Adrenal gland (tissue), 9 donors: ENCODE measurements at regions not wholly inside any gene's neighbourhood (a gene's known extent, or its start where the extent isn't known, plus 50 kb on each side); places are given as distances from the start of the nearest gene placed in this dataset.

ENCODE experiments used
- DNase-seq, 7 donors: peaks; one replicate each; pipeline ENCODE4 v3.0.0-alpha.2; 2019 to 2020
- H3K27ac ChIP-seq, 5 donors: fragments of 200-600 bp; sonication (generic) in 4 of 5; 1 replicate in 3 of 5; 2 replicates in 2 of 5; pipeline versions ENCODE4 v1.5.1 to v1.8.0; 2016 to 2020; ENCODE audit warnings: mild to moderate bottlenecking in 1 of 5
- H3K27me3 ChIP-seq: fragments of 200-600 bp; 2 replicates; pipeline ENCODE4 v1.8.0; 2021
- H3K36me3 ChIP-seq, 2 donors: fragments of 200-600 bp; replicated peaks in 1 of 2; 1 replicate in 1 of 2; 2 replicates in 1 of 2; pipeline versions ENCODE4 v1.5.1 to v1.8.0; 2018 to 2022
- H3K4me1 ChIP-seq, 2 donors: fragments of 200-600 bp; replicated peaks in 1 of 2; 1 replicate in 1 of 2; 2 replicates in 1 of 2; pipeline versions ENCODE4 v1.5.1 to v1.8.0; 2018 to 2021
- H3K4me3 ChIP-seq, 4 donors: fragments of 200-600 bp; sonication (generic) in 3 of 4; one replicate each; pipeline ENCODE4 v1.5.1; 2016 to 2018
- H3K9me3 ChIP-seq, 3 donors: fragments of 200-600 bp; sonication (generic) in 1 of 3; replicated peaks in 1 of 3; 1 replicate in 2 of 3; 2 replicates in 1 of 3; pipeline versions ENCODE4 v1.5.1 to v1.8.0; 2016 to 2021
- CTCF ChIP-seq, 6 experiments: fragments of 450-650 bp in 4 of 6; fragments of 200-600 bp in 2 of 6; sonication (generic) in 1 of 6; IDR thresholded peaks; 1 replicate in 5 of 6; 2 replicates in 1 of 6; pipeline versions ENCODE4 v1.5.1 to v1.8.0; 2016 to 2021; ENCODE audit warnings: antibody characterized with exemption in 6 of 6, mild to moderate bottlenecking in 2 of 6, moderate library complexity in 1 of 6
- POLR2A ChIP-seq, 2 donors: fragments of 450-650 bp; IDR thresholded peaks; one replicate each; pipeline ENCODE4 v1.6.1; 2017; ENCODE audit warnings: antibody characterized with exemption in 2 of 2, mild to moderate bottlenecking in 2 of 2, moderate library complexity in 1 of 2
- WGBS, 4 donors: extraction: QIAGEN DNeasy Blood & Tissue Kit in 2 of 4; methylation state at CpG; one replicate each; pipeline versions ENCODE4 v1.1.5 to v1.1.7; 2013 to 2017; 5-methylcytosine and 5-hydroxymethylcytosine counted together
- intact Hi-C, 2 donors: fragments of 100-400 bp; cut with DNase I; formaldehyde crosslinking; loops; one replicate each; pipeline versions ENCODE4 v1.14.1 to v1.15.0; 2022 to 2023
- donor health status: healthy with polysubstance abuse.
- donor health status: Bipolar disorder and iron deficiency.
- donor health status: DM: yes; HTN: yes; CAD: no.
- donor health status: DM: no; HTN: no; CAD: no.
- donor health status: DM: no; HTN: no; CAD: no.

GRCh38 chr1:193318347-193318746, 131.9 kb upstream of the B3GALT2 start:
- TF ChIP-seq CTCF (IDR thresholded peaks at IDR 0.05), result no peak
- no peak for TF ChIP-seq POLR2A (IDR thresholded peaks at IDR 0.05)
- Histone ChIP-seq H3K27me3 (no peaks in the 10 kb centered on the region), H3K4me3 (no peak overlapping the region), H3K9me3 (no peaks in the 10 kb centered on the region), H3K36me3 (no peaks in the 10 kb centered on the region), H3K4me1 (no peaks in the 10 kb centered on the region), H3K27ac (no peak overlapping the region)
- DNase-seq, result no peak
- intact Hi-C loops, result no loop called here

GRCh38 chr1:193313354-193314140, 127.1 kb upstream of the B3GALT2 start:
- Histone ChIP-seq H3K27me3 (no peaks in the 10 kb centered on the region), H3K4me1 (no peaks in the 10 kb centered on the region)
- WGBS, 4 donors, result 78 to 81% (median 80%) methylated on average over 15 of the region's 15 CpGs

GRCh38 chr1:193312432-193312831, 126.0 kb upstream of the B3GALT2 start:
- DNase-seq, result no peak
- WGBS, 4 donors, result 82 to 89% (median 84%) methylated on average over 4 of the region's 4 CpGs
- Histone ChIP-seq H3K4me3 (no peak overlapping the region), H3K36me3 (no peaks in the 10 kb centered on the region), H3K4me1 (no peaks in the 10 kb centered on the region), H3K9me3 (no peaks in the 10 kb centered on the region), H3K27ac (no peak overlapping the region), H3K27me3 (no peaks in the 10 kb centered on the region)
- intact Hi-C loops, result no loop called here
- TF ChIP-seq CTCF (IDR thresholded peaks at IDR 0.05) (no peak), POLR2A (IDR thresholded peaks at IDR 0.05) (no peak)

More at GRCh38 chr1:193313354-193314140, 127.1 kb upstream of the B3GALT2 start:
- H3K4me3 ChIP-seq, result no peak overlapping the region
- intact Hi-C loops, result no loop called here
- no peak for DNase-seq
- no peak overlapping the region for H3K27ac ChIP-seq
- no peaks in the 10 kb centered on the region for H3K36me3 ChIP-seq
- H3K9me3 ChIP-seq, result no peaks in the 10 kb centered on the region
- TF ChIP-seq CTCF (IDR thresholded peaks at IDR 0.05) (no peak), POLR2A (IDR thresholded peaks at IDR 0.05) (no peak)

- intact Hi-C loops, result no loop called here
- no peaks in the 10 kb centered on the region for H3K27me3 ChIP-seq
- H3K36me3 ChIP-seq, result no peaks in the 10 kb centered on the region
- DNase-seq, result no peak
- H3K9me3 ChIP-seq, result no peaks in the 10 kb centered on the region
- no peak overlapping the region for H3K27ac ChIP-seq
- no peak for TF ChIP-seq POLR2A (IDR thresholded peaks at IDR 0.05)
- no peak for TF ChIP-seq CTCF (IDR thresholded peaks at IDR 0.05)
- H3K4me3 ChIP-seq, result no peak overlapping the region
- no peaks in the 10 kb centered on the region for H3K4me1 ChIP-seq
- WGBS, 4 donors, result 73 to 86% (median 77%) methylated on average over 4 of the region's 4 CpGs
These were observed 125.0 kb upstream of the B3GALT2 start for GRCh38 chr1:193311226-193311948.
